D721Med (cell line): ENCODE measurements at regions not wholly inside any gene's neighbourhood (a gene's known extent, or its start where the extent isn't known, plus 50 kb on each side); places are given as distances from the start of the nearest gene placed in this dataset.

Experiments
- DNase-seq: peaks from one replicate; pipeline ENCODE4 v3.0.0; 2011; ENCODE audit warnings: low spot score; ENCODE audit not compliant: insufficient read length
- FAIRE-seq: peaks from 2 replicates; lab custom pipeline; 2011; peaks lifted over from hg19 to GRCh38; lab: Jason Lieb, UNC
- TF ChIP-seq, protein P1 (sequence below): IDR thresholded peaks from 2 replicates; pipeline ENCODE4 v1.5.1; 2012; ENCODE audit warnings: mild to moderate bottlenecking, control low read depth; ENCODE audit not compliant: insufficient read depth; ENCODE audit errors: missing control alignments

DNA sequence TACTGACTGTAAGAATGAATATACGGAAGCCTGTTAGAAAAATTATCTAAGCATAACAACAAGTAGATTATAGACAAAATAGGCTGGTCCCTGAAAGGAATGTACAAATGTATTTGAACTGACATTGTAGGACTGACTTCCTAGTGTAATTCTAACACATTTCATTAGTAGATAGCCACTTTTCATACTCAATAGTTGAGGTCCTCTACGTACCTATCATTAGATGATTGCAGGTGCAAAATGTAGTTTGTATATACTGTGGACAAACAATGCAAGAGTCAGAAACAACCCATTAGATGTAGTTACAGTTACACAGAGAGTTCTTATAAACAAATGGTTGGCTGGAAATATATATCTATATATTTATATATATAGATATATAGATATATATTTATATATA, 402.3 kb upstream of the SLITRK6 start:
- DNase-seq (no peak), FAIRE-seq (no peak)
- TF ChIP-seq, protein P1, sequence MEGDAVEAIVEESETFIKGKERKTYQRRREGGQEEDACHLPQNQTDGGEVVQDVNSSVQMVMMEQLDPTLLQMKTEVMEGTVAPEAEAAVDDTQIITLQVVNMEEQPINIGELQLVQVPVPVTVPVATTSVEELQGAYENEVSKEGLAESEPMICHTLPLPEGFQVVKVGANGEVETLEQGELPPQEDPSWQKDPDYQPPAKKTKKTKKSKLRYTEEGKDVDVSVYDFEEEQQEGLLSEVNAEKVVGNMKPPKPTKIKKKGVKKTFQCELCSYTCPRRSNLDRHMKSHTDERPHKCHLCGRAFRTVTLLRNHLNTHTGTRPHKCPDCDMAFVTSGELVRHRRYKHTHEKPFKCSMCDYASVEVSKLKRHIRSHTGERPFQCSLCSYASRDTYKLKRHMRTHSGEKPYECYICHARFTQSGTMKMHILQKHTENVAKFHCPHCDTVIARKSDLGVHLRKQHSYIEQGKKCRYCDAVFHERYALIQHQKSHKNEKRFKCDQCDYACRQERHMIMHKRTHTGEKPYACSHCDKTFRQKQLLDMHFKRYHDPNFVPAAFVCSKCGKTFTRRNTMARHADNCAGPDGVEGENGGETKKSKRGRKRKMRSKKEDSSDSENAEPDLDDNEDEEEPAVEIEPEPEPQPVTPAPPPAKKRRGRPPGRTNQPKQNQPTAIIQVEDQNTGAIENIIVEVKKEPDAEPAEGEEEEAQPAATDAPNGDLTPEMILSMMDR = no peak

DNA sequence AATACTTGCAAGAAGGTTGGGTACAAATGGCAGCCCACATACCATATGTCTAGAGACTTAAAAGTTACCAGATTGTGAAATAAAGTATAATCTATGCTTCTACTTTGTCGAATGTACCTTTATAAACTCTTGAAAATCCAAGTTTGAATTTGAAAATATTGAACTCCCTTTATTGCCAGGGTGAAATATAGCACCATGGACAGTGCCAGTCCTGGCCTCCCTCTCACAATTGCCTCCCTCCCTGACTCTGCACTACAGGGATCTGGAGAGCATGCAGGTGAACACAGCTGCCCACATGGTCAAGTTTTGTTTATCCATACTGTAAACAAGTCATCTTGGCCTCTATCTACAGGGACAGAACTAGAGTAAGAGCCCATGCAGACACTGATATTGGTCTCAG, 394.1 kb upstream of the SLITRK6 start:
- TF ChIP-seq, protein P1 = no peak
- DNase-seq (no peak), FAIRE-seq (no peak)

DNA sequence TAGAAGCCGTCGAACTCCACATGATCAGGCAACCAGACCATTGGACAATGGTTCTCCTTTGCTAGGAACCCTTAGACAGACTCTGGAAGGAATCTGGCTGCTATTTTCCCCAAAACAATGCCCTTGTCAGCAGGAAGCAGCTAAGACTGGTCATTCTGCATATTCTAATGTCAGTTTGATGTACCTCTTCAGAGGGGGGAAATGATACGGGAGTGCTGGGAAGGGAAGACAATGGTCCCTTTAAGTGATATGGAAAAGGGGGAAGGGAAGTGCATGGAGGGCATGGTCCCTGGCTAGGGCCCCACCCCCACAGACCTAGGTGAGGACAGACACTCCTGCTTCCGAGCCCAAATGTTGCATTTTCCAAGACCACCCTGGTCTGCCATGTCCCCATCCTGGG, 389.0 kb upstream of the SLITRK6 start:
- no peak for DNase-seq
- no peak for FAIRE-seq
- TF ChIP-seq, protein P1 = no peak

DNA sequence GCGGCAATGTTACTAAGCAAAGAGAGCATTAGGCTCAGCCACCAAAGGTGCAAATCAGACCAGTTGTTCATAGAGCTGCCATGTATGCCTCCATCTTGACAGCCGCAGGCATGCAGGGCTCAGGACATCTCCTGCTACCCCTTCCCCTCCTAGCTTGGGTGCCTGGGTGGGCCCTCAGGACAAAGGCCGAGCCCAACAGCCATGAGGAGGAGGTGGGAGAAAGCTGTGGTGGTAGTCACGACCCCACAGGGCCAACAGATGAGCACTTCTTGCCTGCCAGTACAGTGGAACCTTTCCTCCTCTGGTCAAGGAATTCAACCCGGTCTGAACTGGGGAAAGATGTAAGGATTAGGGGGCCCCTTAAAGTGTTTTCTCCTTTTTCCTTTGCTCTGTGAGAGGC, 386.4 kb upstream of the SLITRK6 start:
- FAIRE-seq (no peak), DNase-seq (no peak)
- TF ChIP-seq, protein P1 = no peak

DNA sequence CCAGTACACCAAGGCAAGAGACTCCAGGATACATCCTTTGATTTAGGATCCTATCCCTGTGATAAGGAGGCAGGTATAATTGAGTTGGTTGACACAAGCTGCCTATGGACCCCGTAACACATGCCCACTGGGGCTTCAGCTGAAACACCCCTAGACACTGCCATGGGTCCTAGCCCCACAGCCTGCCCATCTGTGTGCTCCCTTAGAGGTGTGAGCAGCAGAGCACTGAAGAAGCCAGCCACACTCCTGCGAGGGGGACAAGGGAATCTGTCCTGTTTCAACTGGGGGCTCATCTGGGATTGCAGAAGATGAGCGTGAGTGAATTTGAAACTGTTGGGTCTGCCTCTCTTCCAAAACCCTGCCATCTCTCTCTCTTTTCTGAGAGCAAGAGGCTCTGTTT, 385.9 kb upstream of the SLITRK6 start:
- FAIRE-seq = no peak
- DNase-seq = no peak
- TF ChIP-seq, protein P1 = no peak

DNA sequence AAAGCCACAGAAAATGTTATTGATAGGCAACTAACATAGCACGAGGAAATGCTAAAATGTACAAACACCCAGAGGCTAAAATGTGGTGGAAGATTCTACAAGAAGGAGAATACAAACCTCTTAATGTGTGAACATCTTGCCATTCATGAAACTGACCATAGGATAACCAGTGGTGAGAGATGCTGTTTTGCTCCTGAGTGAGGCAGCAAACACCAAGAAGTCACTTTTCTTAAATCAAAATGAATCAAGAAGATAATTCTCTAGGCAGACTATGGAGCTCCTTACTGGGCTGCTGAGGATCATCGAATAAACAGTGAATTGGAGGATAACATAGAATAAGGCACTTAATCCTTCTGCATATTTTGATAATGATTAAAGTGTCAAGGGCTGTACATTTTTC, 375.4 kb upstream of the SLITRK6 start:
- TF ChIP-seq, protein P1 = peak; percentile 45
- no peak for FAIRE-seq
- DNase-seq = no peak

DNA sequence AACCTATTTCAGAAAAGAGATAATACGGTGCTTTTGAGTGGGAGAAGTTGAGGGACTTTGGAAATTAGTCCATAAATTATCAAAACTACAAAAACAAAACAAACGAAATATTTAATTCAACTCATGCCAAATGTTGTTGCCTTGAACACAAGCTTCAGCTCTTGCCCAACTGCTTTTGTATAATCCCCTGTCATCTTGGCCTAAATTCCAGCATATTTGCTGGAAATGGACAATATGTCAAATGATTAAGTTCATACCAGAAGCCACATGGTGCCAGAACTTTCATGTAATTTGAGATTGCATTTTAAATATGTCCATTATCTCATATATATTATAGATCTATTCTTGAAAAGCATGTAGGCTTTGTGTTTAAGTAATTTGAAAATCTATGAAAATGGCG, 373.7 kb upstream of the SLITRK6 start:
- FAIRE-seq (no peak), DNase-seq (no peak)
- TF ChIP-seq, protein P1 = no peak
